CD14-positive monocyte (primary cell): ENCODE measurements at regions not wholly inside any gene's neighbourhood (a gene's known extent, or its start where the extent isn't known, plus 50 kb on each side); places are given as distances from the start of the nearest gene placed in this dataset.

Experiments used
- DNase-seq, 3 donors: peaks; one replicate each; pipeline ENCODE4 v3.0.0-alpha.2; 2011 to 2022
- H2AFZ ChIP-seq: 2 replicates; pipeline ENCODE4 v1.6.0; 2012; ENCODE audit warnings: mild to moderate bottlenecking, low read depth, low read length, inconsistent platforms; ENCODE audit not compliant: insufficient read depth, poor library complexity, severe bottlenecking
- H3K27ac ChIP-seq, 2 donors: 1 replicate in 1 of 2; 2 replicates in 1 of 2; pipeline ENCODE4 v1.5.1; 2012 to 2013; ENCODE audit warnings: low read length in 2 of 2, control low read depth in 1 of 2, inconsistent platforms in 1 of 2, low read depth in 1 of 2, mild to moderate bottlenecking in 1 of 2
- H3K27me3 ChIP-seq, 2 donors: one replicate each; pipeline versions ENCODE4 v1.6.0 to v1.6.1; 2011 to 2013; ENCODE audit warnings: low read length in 2 of 2; ENCODE audit not compliant: control insufficient read depth in 2 of 2, insufficient read depth in 2 of 2
- H3K36me3 ChIP-seq, 2 donors: replicated peaks in 1 of 2; 1 replicate in 1 of 2; 2 replicates in 1 of 2; pipeline versions ENCODE4 v1.5.1 to v1.6.1; 2012 to 2013; ENCODE audit warnings: low read length in 2 of 2, control low read depth in 1 of 2, inconsistent platforms in 1 of 2, mild to moderate bottlenecking in 1 of 2; ENCODE audit not compliant: insufficient read depth in 2 of 2, control insufficient read depth in 1 of 2
- H3K4me1 ChIP-seq, 2 donors: 1 replicate in 1 of 2; 2 replicates in 1 of 2; pipeline versions ENCODE4 v1.5.1 to v1.6.1; 2012 to 2013; ENCODE audit warnings: low read length in 2 of 2, control low read depth in 1 of 2, inconsistent platforms in 1 of 2, mild to moderate bottlenecking in 1 of 2, moderate library complexity in 1 of 2; ENCODE audit not compliant: insufficient read depth in 2 of 2, control insufficient read depth in 1 of 2
- H3K4me2 ChIP-seq: replicated peaks from 2 replicates; pipeline ENCODE3; 2012; ENCODE audit warnings: low read length, moderate library complexity, mild to moderate bottlenecking; ENCODE audit not compliant: poor library complexity, severe bottlenecking; ENCODE audit errors: extremely low read depth
- H3K4me3 ChIP-seq, 3 experiments: fragments of 200-600 bp in 1 of 3; sonication (generic) in 1 of 3; replicated peaks in 1 of 3; 1 replicate in 2 of 3; 2 replicates in 1 of 3; pipeline ENCODE4 v1.5.1; 2011 to 2013; ENCODE audit warnings: low read length in 3 of 3, mild to moderate bottlenecking in 3 of 3, control low read depth in 2 of 3, low read depth in 2 of 3, inconsistent platforms in 1 of 3, moderate library complexity in 1 of 3
- H3K79me2 ChIP-seq: 2 replicates; pipeline ENCODE4 v1.6.0; 2012; ENCODE audit warnings: mild to moderate bottlenecking, control low read depth, inconsistent platforms, low read length, moderate library complexity; ENCODE audit not compliant: insufficient read depth
- H3K9ac ChIP-seq: 2 replicates; pipeline ENCODE4 v1.6.0; 2017; ENCODE audit warnings: low read length, mild to moderate bottlenecking; ENCODE audit not compliant: insufficient read depth, poor library complexity, severe bottlenecking
- H3K9me3 ChIP-seq, 2 donors: replicated peaks in 1 of 2; 1 replicate in 1 of 2; 2 replicates in 1 of 2; pipeline versions ENCODE4 v1.5.1 to v1.6.1; 2012 to 2013; ENCODE audit warnings: low read length in 2 of 2, control low read depth in 1 of 2; ENCODE audit not compliant: control insufficient read depth in 1 of 2, insufficient read depth in 1 of 2
- H4K20me1 ChIP-seq: 2 replicates; pipeline ENCODE4 v1.6.0; 2012; ENCODE audit warnings: mild to moderate bottlenecking, low read length, control low read depth, moderate library complexity; ENCODE audit not compliant: insufficient read depth
- H3K27ac Mint-ChIP-seq, 7 donors: one replicate each; pipeline ENCODE4 v1.8.0; 2020; ENCODE audit warnings: mild to moderate bottlenecking in 7 of 7, mixed read lengths in 7 of 7, moderate library complexity in 6 of 7, inconsistent platforms in 2 of 7
- H3K27me3 Mint-ChIP-seq, 3 donors: one replicate each; pipeline ENCODE4 v1.8.0; 2021 to 2022; ENCODE audit warnings: low read depth in 3 of 3, mild to moderate bottlenecking in 3 of 3, mixed read lengths in 3 of 3, moderate library complexity in 3 of 3, inconsistent platforms in 1 of 3
- H3K36me3 Mint-ChIP-seq, 2 donors: one replicate each; pipeline ENCODE4 v1.8.0; 2020; ENCODE audit warnings: mixed read lengths in 2 of 2, inconsistent platforms in 1 of 2, mild to moderate bottlenecking in 1 of 2
- H3K4me1 Mint-ChIP-seq: one replicate; pipeline ENCODE4 v1.8.0; 2020; ENCODE audit warnings: mild to moderate bottlenecking, mixed read lengths
- H3K4me3 Mint-ChIP-seq, 2 donors: one replicate each; pipeline ENCODE4 v1.8.0; 2020; ENCODE audit warnings: mild to moderate bottlenecking in 2 of 2, mixed read lengths in 2 of 2, moderate library complexity in 1 of 2
- H3K9me3 Mint-ChIP-seq, 7 donors: one replicate each; pipeline ENCODE4 v1.8.0; 2020 to 2022; ENCODE audit warnings: mixed read lengths in 7 of 7, mild to moderate bottlenecking in 6 of 7, moderate library complexity in 6 of 7, inconsistent platforms in 2 of 7
- WGBS: methylation state at CpG from one replicate; pipeline ENCODE4 v1.1.5; 2013; ENCODE audit warnings: missing lambda C conversion rate; ENCODE audit not compliant: insufficient coverage; 5-methylcytosine and 5-hydroxymethylcytosine counted together
- intact Hi-C, 2 donors: fragments of 100-400 bp; cut with micrococcal nuclease; formaldehyde crosslinking; loops; one replicate each; pipeline versions ENCODE4 v1.15.0 to v1.15.1; 2023
- TF ChIP-seq, protein P1 (sequence below): fragments of 200-600 bp; IDR thresholded peaks from one replicate; pipeline ENCODE4 v1.8.0; 2022; ENCODE audit warnings: antibody characterized with exemption, mild to moderate bottlenecking

DNA sequence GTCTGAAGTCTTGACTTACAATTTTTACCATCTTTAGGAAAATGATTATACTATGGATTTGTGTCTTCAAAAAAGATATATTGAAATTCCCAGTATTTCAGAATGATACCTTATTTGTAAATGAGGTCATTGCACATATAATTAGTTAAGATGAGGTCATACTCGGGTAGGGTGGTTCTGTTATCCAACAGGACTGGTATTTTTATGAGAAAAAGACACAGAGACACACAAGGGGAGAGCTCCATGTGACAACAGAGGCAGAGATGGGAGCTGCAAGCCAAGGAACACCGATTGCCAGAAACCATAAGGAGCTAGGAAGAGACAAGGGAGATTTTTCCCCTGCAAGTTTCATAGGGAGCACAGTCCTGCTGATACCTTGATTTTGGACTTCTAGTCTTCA lies 356.9 kb downstream of the ARL4A start:
- intact Hi-C loops, result no loop called here
- TF ChIP-seq, protein P1, sequence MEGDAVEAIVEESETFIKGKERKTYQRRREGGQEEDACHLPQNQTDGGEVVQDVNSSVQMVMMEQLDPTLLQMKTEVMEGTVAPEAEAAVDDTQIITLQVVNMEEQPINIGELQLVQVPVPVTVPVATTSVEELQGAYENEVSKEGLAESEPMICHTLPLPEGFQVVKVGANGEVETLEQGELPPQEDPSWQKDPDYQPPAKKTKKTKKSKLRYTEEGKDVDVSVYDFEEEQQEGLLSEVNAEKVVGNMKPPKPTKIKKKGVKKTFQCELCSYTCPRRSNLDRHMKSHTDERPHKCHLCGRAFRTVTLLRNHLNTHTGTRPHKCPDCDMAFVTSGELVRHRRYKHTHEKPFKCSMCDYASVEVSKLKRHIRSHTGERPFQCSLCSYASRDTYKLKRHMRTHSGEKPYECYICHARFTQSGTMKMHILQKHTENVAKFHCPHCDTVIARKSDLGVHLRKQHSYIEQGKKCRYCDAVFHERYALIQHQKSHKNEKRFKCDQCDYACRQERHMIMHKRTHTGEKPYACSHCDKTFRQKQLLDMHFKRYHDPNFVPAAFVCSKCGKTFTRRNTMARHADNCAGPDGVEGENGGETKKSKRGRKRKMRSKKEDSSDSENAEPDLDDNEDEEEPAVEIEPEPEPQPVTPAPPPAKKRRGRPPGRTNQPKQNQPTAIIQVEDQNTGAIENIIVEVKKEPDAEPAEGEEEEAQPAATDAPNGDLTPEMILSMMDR, result no peak
- Mint-ChIP-seq H3K4me3 (no peak overlapping the region), H3K36me3 (no peaks in the 10 kb centered on the region), H3K27ac (no peak overlapping the region), H3K9me3 (peaks cover 0 to 2% (median 0%) of the 10 kb centered on the region in 7 donors), H3K4me1 (no peaks in the 10 kb centered on the region), H3K27me3 (no peaks in the 10 kb centered on the region)
- Histone ChIP-seq H3K9ac (no peak overlapping the region), H2AFZ (no peak overlapping the region), H3K27me3 (no peaks in the 10 kb centered on the region), H4K20me1 (no peaks in the 10 kb centered on the region), H3K4me1 (no peaks in the 10 kb centered on the region), H3K4me2 (no peak overlapping the region), H3K27ac (no peak overlapping the region), H3K79me2 (no peaks in the 10 kb centered on the region), H3K4me3 (no peak overlapping the region), H3K36me3 (no peaks in the 10 kb centered on the region), H3K9me3 (no peaks in the 10 kb centered on the region)
- no peak for DNase-seq
- WGBS, result 88% methylated on average over 1 of the region's 2 CpGs

DNA sequence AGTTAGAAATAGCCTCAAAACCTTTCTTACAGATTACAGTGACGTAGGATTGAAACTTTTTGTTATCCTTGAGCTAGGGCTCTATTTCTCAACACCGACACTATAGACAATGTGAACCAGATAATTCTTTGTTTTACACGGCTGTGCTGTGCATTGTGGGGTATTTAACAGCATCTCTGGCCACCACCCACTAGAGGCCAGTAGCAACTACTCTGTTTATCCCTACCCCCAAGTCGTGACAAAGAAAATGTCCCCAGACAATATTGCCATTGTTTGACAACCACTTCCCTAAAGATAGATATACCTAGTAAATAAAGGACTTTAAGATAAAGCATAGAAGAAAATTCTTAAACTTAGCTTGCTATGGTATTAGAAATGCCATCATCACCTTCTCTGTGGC lies 359.6 kb downstream of the ARL4A start:
- H3K4me2 ChIP-seq, result no peak overlapping the region
- H3K4me1 ChIP-seq, result no peaks in the 10 kb centered on the region
- no peaks in the 10 kb centered on the region for H3K79me2 ChIP-seq
- no peaks in the 10 kb centered on the region for H4K20me1 ChIP-seq
- intact Hi-C loops, result no loop called here
- TF ChIP-seq, protein P1, result no peak
- peaks cover 2% of the 10 kb centered on the region for H3K4me1 Mint-ChIP-seq
- no peak overlapping the region for H3K27ac Mint-ChIP-seq
- no peak overlapping the region for H3K9ac ChIP-seq
- peaks cover 0 to 2% (median 0%) of the 10 kb centered on the region in 7 donors for H3K9me3 Mint-ChIP-seq
- H3K27me3 Mint-ChIP-seq, result no peaks in the 10 kb centered on the region
- H3K27ac ChIP-seq, result no peak overlapping the region
- no peak overlapping the region for H3K4me3 ChIP-seq
- no peaks in the 10 kb centered on the region for H3K36me3 ChIP-seq
- no peak overlapping the region for H2AFZ ChIP-seq
- no peaks in the 10 kb centered on the region for H3K9me3 ChIP-seq
- no peaks in the 10 kb centered on the region for H3K36me3 Mint-ChIP-seq
- WGBS, result no CpG with 5 or more reads among the region's 4 CpGs
- H3K4me3 Mint-ChIP-seq, result no peak overlapping the region
- DNase-seq, result no peak
- no peaks in the 10 kb centered on the region for H3K27me3 ChIP-seq
